ENCODE measurements at regions not wholly inside any gene's neighbourhood (a gene's known extent, or its start where the extent isn't known, plus 50 kb on each side); places are given as distances from the start of the nearest gene placed in this dataset.

- TF ChIP-seq CTCF (IDR thresholded peaks at IDR 0.05; ENCODE audit: extremely low read depth, missing control alignments) = no peak
- no peak for DNase-seq (ENCODE audit: low spot score)
Measured at GRCh38 chr3:144097163-144097562, 125.5 kb downstream of the DIPK2A start.

- TF ChIP-seq CTCF (IDR thresholded peaks at IDR 0.05; ENCODE audit: extremely low read depth, missing control alignments) = no peak
- DNase-seq (ENCODE audit: low spot score) = no peak
Measured at GRCh38 chr3:144098691-144099090, 127.1 kb downstream of the DIPK2A start.

GRCh38 chr3:144102421-144102820, 130.8 kb downstream of the DIPK2A start:
- no peak for TF ChIP-seq CTCF (IDR thresholded peaks at IDR 0.05; ENCODE audit: extremely low read depth, missing control alignments)

GRCh38 chr3:144104186-144104585, 132.6 kb downstream of the DIPK2A start:
- TF ChIP-seq CTCF (IDR thresholded peaks at IDR 0.05; ENCODE audit: extremely low read depth, missing control alignments) = no peak
- no peak for DNase-seq (ENCODE audit: low spot score)

More at GRCh38 chr3:144102421-144102820, 130.8 kb downstream of the DIPK2A start:
- no peak for DNase-seq (ENCODE audit: low spot score)

- no peak for DNase-seq (ENCODE audit: low spot score)
- TF ChIP-seq CTCF (IDR thresholded peaks at IDR 0.05; ENCODE audit: extremely low read depth, missing control alignments) = no peak
Measured at GRCh38 chr3:144104679-144105078, 133.1 kb downstream of the DIPK2A start.

GRCh38 chr3:144105542-144105941, 133.9 kb downstream of the DIPK2A start:
- DNase-seq (ENCODE audit: low spot score) = no peak
- TF ChIP-seq CTCF (IDR thresholded peaks at IDR 0.05; ENCODE audit: extremely low read depth, missing control alignments) = no peak

- no peak for DNase-seq (ENCODE audit: low spot score)
- TF ChIP-seq CTCF (IDR thresholded peaks at IDR 0.05; ENCODE audit: extremely low read depth, missing control alignments) = no peak
Measured at GRCh38 chr3:144106970-144107369, 135.3 kb downstream of the DIPK2A start.
